H1 (cell line): ENCODE measurements at regions not wholly inside any gene's neighbourhood (a gene's known extent, or its start where the extent isn't known, plus 50 kb on each side); places are given as distances from the start of the nearest gene placed in this dataset.
A peak's percentile ranks its signal among the peaks of the same experiment; 100 is the strongest.

Source experiments
- CTCF ChIA-PET: fragments of 300-600 bp; sonication (Branson Sonifier 250); formaldehyde crosslinking; loops from one replicate; lab custom pipeline; 2021; ENCODE audit not compliant: partially characterized antibody; lab: Charles Lee
- POLR2A ChIA-PET: fragments of 300-600 bp; sonication (Branson Sonifier 250); formaldehyde crosslinking; loops from one replicate; lab custom pipeline; 2021; ENCODE audit warnings: inconsistent platforms; ENCODE audit not compliant: partially characterized antibody; lab: Charles Lee
- DNase-seq, 2 experiments: peaks; one replicate each; pipeline versions ENCODE4 v3.0.0 to v3.0.0-alpha.2; 2010 to 2022; ENCODE audit warnings: low spot score in 2 of 2, low read depth in 1 of 2, mixed read lengths in 1 of 2
- FAIRE-seq: peaks from 2 replicates; lab custom pipeline; 2011; peaks lifted over from hg19 to GRCh38; lab: Jason Lieb, UNC
- H2AFZ ChIP-seq: 2 replicates; pipeline ENCODE4 v1.8.1; 2012; ENCODE audit warnings: low read length, inconsistent platforms
- H2AK5ac ChIP-seq: 2 replicates; pipeline ENCODE4 v1.6.1; 2013; ENCODE audit warnings: low read depth, low read length
- H2BK120ac ChIP-seq: replicated peaks from 2 replicates; pipeline ENCODE3; 2013; ENCODE audit warnings: low read depth, low read length, inconsistent platforms
- H2BK12ac ChIP-seq: 2 replicates; pipeline ENCODE4 v1.6.1; 2013; ENCODE audit warnings: low read depth, low read length
- H2BK15ac ChIP-seq: 2 replicates; pipeline ENCODE4 v1.6.1; 2013; ENCODE audit warnings: low read length
- H2BK20ac ChIP-seq: 2 replicates; pipeline ENCODE4 v1.6.1; 2013; ENCODE audit warnings: low read length
- H2BK5ac ChIP-seq: 2 replicates; pipeline ENCODE4 v1.6.1; 2013; ENCODE audit warnings: low read depth, low read length
- H3K14ac ChIP-seq: 2 replicates; pipeline ENCODE4 v1.6.1; 2013; ENCODE audit warnings: inconsistent platforms; ENCODE audit not compliant: insufficient read length
- H3K18ac ChIP-seq: 2 replicates; pipeline ENCODE4 v1.6.1; 2013; ENCODE audit warnings: low read length; ENCODE audit errors: extremely low read depth
- H3K23ac ChIP-seq: 2 replicates; pipeline ENCODE4 v1.6.1; 2013; ENCODE audit warnings: inconsistent platforms; ENCODE audit not compliant: insufficient read length
- H3K23me2 ChIP-seq: 2 replicates; pipeline ENCODE4 v1.6.1; 2013; ENCODE audit warnings: low read depth, low read length
- H3K27ac ChIP-seq: 2 replicates; pipeline ENCODE4 v1.6.1; 2011; ENCODE audit warnings: low read depth, low read length, inconsistent platforms
- H3K27me3 ChIP-seq, 4 experiments: replicated peaks in 1 of 4; 1 replicate in 1 of 4; 2 replicates in 3 of 4; pipeline versions ENCODE4 v1.6.1 to v1.8.1; 2011 to 2013; ENCODE audit warnings: low read length in 3 of 4, mild to moderate bottlenecking in 3 of 4, inconsistent platforms in 2 of 4, mixed read lengths in 2 of 4, moderate library complexity in 1 of 4; ENCODE audit not compliant: control insufficient read depth in 3 of 4, insufficient read depth in 3 of 4; ENCODE audit errors: extremely low read depth in 1 of 4
- H3K36me3 ChIP-seq, 4 experiments: 2 replicates each; pipeline versions ENCODE4 v1.6.1 to v1.8.1; 2011 to 2013; ENCODE audit warnings: mild to moderate bottlenecking in 4 of 4, low read length in 3 of 4, moderate library complexity in 2 of 4, control low read depth in 1 of 4, inconsistent platforms in 1 of 4; ENCODE audit not compliant: insufficient read depth in 4 of 4, control insufficient read depth in 2 of 4
- H3K4ac ChIP-seq: replicated peaks from 2 replicates; pipeline ENCODE3; 2013; ENCODE audit warnings: low read length, low read depth, mixed read lengths, inconsistent platforms; ENCODE audit not compliant: insufficient read length
- H3K4me1 ChIP-seq, 4 experiments: replicated peaks in 1 of 4; 1 replicate in 1 of 4; 2 replicates in 3 of 4; pipeline versions ENCODE4 v1.6.1 to v1.8.1; 2011 to 2013; ENCODE audit warnings: low read length in 3 of 4, inconsistent platforms in 2 of 4, mixed read lengths in 1 of 4; ENCODE audit not compliant: insufficient read depth in 4 of 4, control insufficient read depth in 3 of 4
- H3K4me2 ChIP-seq, 2 experiments: 2 replicates each; pipeline versions ENCODE4 v1.6.1 to v1.8.1; 2011 to 2013; ENCODE audit warnings: low read depth in 2 of 2, low read length in 2 of 2, control low read depth in 1 of 2, inconsistent platforms in 1 of 2, mild to moderate bottlenecking in 1 of 2; ENCODE audit not compliant: insufficient read depth in 1 of 2
- H3K4me3 ChIP-seq, 4 experiments: fragments of 200-600, 300-600 bp in 1 of 4; sonication (generic), shearing (Covaris generic), sonication (Bioruptor Twin) in 1 of 4; 2 replicates each; pipeline versions ENCODE4 v1.5.1 to v1.8.1; 2011 to 2016; ENCODE audit warnings: low read length in 4 of 4, low read depth in 3 of 4, control low read depth in 2 of 4, inconsistent platforms in 2 of 4, mild to moderate bottlenecking in 2 of 4, mixed read lengths in 1 of 4, moderate library complexity in 1 of 4; ENCODE audit not compliant: insufficient read depth in 2 of 4; ENCODE audit errors: extremely low read depth in 1 of 4
- H3K56ac ChIP-seq: replicated peaks from 2 replicates; pipeline ENCODE3; 2013; ENCODE audit warnings: low read depth, mild to moderate bottlenecking, mixed read lengths, low read length, inconsistent platforms; ENCODE audit not compliant: insufficient read length
- H3K79me1 ChIP-seq: 2 replicates; pipeline ENCODE4 v1.6.1; 2013; ENCODE audit warnings: low read depth, low read length, control low read depth
- H3K79me2 ChIP-seq, 2 experiments: 2 replicates each; pipeline versions ENCODE4 v1.6.1 to v1.8.1; 2012 to 2013; ENCODE audit warnings: low read length in 2 of 2, mild to moderate bottlenecking in 2 of 2, inconsistent platforms in 1 of 2; ENCODE audit not compliant: insufficient read depth in 2 of 2, control insufficient read depth in 1 of 2
- H3K9ac ChIP-seq, 4 experiments: replicated peaks in 1 of 4; 1 replicate in 1 of 4; 2 replicates in 3 of 4; pipeline versions ENCODE4 v1.6.1 to v1.8.1; 2011 to 2013; ENCODE audit warnings: low read depth in 3 of 4, low read length in 3 of 4, control low read depth in 2 of 4, mild to moderate bottlenecking in 2 of 4, moderate library complexity in 2 of 4, inconsistent platforms in 1 of 4; ENCODE audit errors: extremely low read depth in 1 of 4
- H3K9me3 ChIP-seq, 2 experiments: 2 replicates each; pipeline versions ENCODE4 v1.6.1 to v1.8.1; 2012 to 2013; ENCODE audit warnings: mild to moderate bottlenecking in 2 of 2, moderate library complexity in 2 of 2, control low read depth in 1 of 2, inconsistent platforms in 1 of 2, low read depth in 1 of 2, low read length in 1 of 2, mixed read lengths in 1 of 2; ENCODE audit not compliant: insufficient read depth in 2 of 2
- H4K20me1 ChIP-seq, 2 experiments: replicated peaks in 1 of 2; 2 replicates each; pipeline versions ENCODE3 to v1.8.1; 2011 to 2013; ENCODE audit warnings: inconsistent platforms in 2 of 2, low read length in 2 of 2, mild to moderate bottlenecking in 1 of 2; ENCODE audit not compliant: insufficient read depth in 2 of 2, control insufficient read depth in 1 of 2
- H4K5ac ChIP-seq: 2 replicates; pipeline ENCODE4 v1.6.1; 2013; ENCODE audit warnings: low read length, low read depth, mixed read lengths, inconsistent platforms; ENCODE audit not compliant: insufficient read length
- H4K8ac ChIP-seq: 2 replicates; pipeline ENCODE4 v1.8.0; 2013; ENCODE audit warnings: mild to moderate bottlenecking, moderate library complexity, low read length, inconsistent platforms; ENCODE audit not compliant: insufficient read depth; ENCODE audit errors: extremely low read depth
- H4K91ac ChIP-seq: replicated peaks from 2 replicates; pipeline ENCODE3; 2013; ENCODE audit warnings: low read length, mixed read lengths, inconsistent platforms; ENCODE audit not compliant: insufficient read length
- POLR2A ChIP-seq, 2 experiments: IDR thresholded peaks; 1 replicate in 1 of 2; 2 replicates in 1 of 2; pipeline ENCODE4 v1.6.1; 2011; ENCODE audit warnings: low read depth in 2 of 2, low read length in 2 of 2, mild to moderate bottlenecking in 2 of 2; ENCODE audit errors: control extremely low read depth in 1 of 2

DNA sequence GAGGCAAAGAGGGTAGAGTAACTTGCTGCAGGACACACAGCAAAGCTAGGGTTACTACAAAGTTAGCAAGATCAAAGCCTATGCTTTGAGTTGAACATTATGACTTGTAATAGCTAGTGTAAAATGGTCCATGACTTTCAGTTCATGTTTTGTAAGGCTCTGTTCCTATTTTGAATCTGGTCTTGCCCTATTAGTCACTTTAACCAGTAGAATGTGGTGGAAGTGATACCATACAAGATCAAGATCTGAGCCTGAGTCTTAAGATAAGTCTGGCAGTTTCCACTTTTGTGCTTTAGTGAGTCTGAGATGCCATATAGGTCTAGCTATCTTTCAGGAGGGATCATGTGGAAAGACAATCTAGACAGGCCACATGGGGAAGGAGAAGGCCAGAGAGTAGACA is 282.1 kb upstream of the BRINP3 start:
- Histone ChIP-seq H3K79me1 (no peaks in the 10 kb centered on the region), H2BK120ac (no peak overlapping the region), H3K23me2 (no peaks in the 10 kb centered on the region), H3K4me2 (no peak overlapping the region), H3K4me3 (no peak overlapping the region), H3K18ac (no peak overlapping the region), H3K4me1 (no peaks in the 10 kb centered on the region), H4K20me1 (no peaks in the 10 kb centered on the region), H3K56ac (no peak overlapping the region), H4K5ac (no peak overlapping the region), H2AK5ac (no peak overlapping the region), H3K27me3 (no peaks in the 10 kb centered on the region), H3K23ac (no peak overlapping the region), H2AFZ (peak overlapping the region; percentile 49), H4K91ac (no peak overlapping the region), H3K9ac (no peak overlapping the region), H2BK12ac (no peak overlapping the region), H4K8ac (no peak overlapping the region), H2BK15ac (no peak overlapping the region), H2BK20ac (no peak overlapping the region), H3K79me2 (no peaks in the 10 kb centered on the region), H2BK5ac (no peak overlapping the region), H3K9me3 (no peaks in the 10 kb centered on the region), H3K4ac (no peak overlapping the region), H3K27ac (no peak overlapping the region), H3K36me3 (no peaks in the 10 kb centered on the region), H3K14ac (no peak overlapping the region)
- DNase-seq (no peak), FAIRE-seq (no peak)
- CTCF ChIA-PET = no interaction called here
- TF ChIP-seq POLR2A (IDR thresholded peaks at IDR 0.05; ENCODE audit: control extremely low read depth in 1 of 2, low read depth in 2 of 2, low read length in 2 of 2) = no peak
- POLR2A ChIA-PET = no interaction called here
